ENCODE measurements at regions not wholly inside any gene's neighbourhood (a gene's known extent, or its start where the extent isn't known, plus 50 kb on each side); places are given as distances from the start of the nearest gene placed in this dataset.

DNA sequence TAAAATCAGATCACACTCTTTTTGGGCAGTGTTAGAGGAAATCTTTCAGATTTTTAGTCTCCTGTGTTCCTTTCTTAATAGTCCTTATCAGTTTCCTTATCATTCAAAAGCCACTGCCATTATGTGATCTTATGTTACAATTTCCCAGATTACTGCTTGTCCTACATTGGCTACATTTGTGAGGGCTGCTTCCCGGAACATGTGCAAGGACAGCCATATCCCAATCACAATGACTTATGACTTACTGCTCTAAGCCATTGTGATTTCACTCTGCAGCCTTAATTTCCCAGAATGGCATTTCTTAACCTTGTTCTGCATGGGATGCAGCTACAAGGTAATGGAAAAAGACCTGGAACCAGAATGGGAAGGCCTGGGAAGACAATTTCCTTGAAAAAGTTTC, 125.1 kb upstream of the PPP2R3A start:
- H3K9me3 ChIP-seq (ENCODE audit: insufficient read depth, low read depth, low read length): no peaks in the 10 kb centered on the region
- H3K9me2 ChIP-seq (replicated peaks; ENCODE audit: low read depth, low read length): no peaks in the 10 kb centered on the region
- H3K4me3 ChIP-seq (ENCODE audit: low read length, poor library complexity, severe bottlenecking): no peak overlapping the region
- no peaks in the 10 kb centered on the region for H3K4me1 ChIP-seq (ENCODE audit: insufficient read depth, low read length, poor library complexity, severe bottlenecking)
- no peaks in the 10 kb centered on the region for H3K79me2 ChIP-seq (ENCODE audit: insufficient read depth, low read length)
- no peaks in the 10 kb centered on the region for H3F3A ChIP-seq (ENCODE audit: low read depth)
- H4K20me1 ChIP-seq (ENCODE audit: insufficient read depth, low read length, poor library complexity, severe bottlenecking): no peaks in the 10 kb centered on the region
- H3K9ac ChIP-seq (ENCODE audit: low read depth, low read length, poor library complexity, severe bottlenecking): no peak overlapping the region
- H2AFZ ChIP-seq (ENCODE audit: low read length): no peak overlapping the region
- TF ChIP-seq CTCF (conservative IDR thresholded peaks at IDR 0.05; ENCODE audit: low read length) (no peak), EZH2phosphoT487 (IDR thresholded peaks at IDR 0.05; ENCODE audit: borderline replicate concordance) (no peak)
- no peaks in the 10 kb centered on the region for H3K27me3 ChIP-seq (ENCODE audit: insufficient read depth, low read length, poor library complexity, severe bottlenecking)
- H3K36me3 ChIP-seq (ENCODE audit: insufficient read depth, low read length): no peaks in the 10 kb centered on the region
- no peak overlapping the region for H3K4me2 ChIP-seq (ENCODE audit: low read depth, low read length, poor library complexity, severe bottlenecking)

GRCh38 chr3:135844386-135844785, 121.1 kb upstream of the PPP2R3A start:
- TF ChIP-seq EZH2phosphoT487 (IDR thresholded peaks at IDR 0.05; ENCODE audit: borderline replicate concordance) (no peak), CTCF (conservative IDR thresholded peaks at IDR 0.05; ENCODE audit: low read length) (no peak)
- H3F3A ChIP-seq (ENCODE audit: low read depth): no peaks in the 10 kb centered on the region
- no peaks in the 10 kb centered on the region for H3K9me3 ChIP-seq (ENCODE audit: insufficient read depth, low read depth, low read length)
- no peaks in the 10 kb centered on the region for H3K27me3 ChIP-seq (ENCODE audit: insufficient read depth, low read length, poor library complexity, severe bottlenecking)
- H3K4me3 ChIP-seq (ENCODE audit: low read length, poor library complexity, severe bottlenecking): no peak overlapping the region
- no peaks in the 10 kb centered on the region for H3K36me3 ChIP-seq (ENCODE audit: insufficient read depth, low read length)
- H3K9ac ChIP-seq (ENCODE audit: low read depth, low read length, poor library complexity, severe bottlenecking): no peak overlapping the region
- no peaks in the 10 kb centered on the region for H4K20me1 ChIP-seq (ENCODE audit: insufficient read depth, low read length, poor library complexity, severe bottlenecking)
- no peaks in the 10 kb centered on the region for H3K9me2 ChIP-seq (replicated peaks; ENCODE audit: low read depth, low read length)
- H3K4me2 ChIP-seq (ENCODE audit: low read depth, low read length, poor library complexity, severe bottlenecking): no peak overlapping the region
- H3K4me1 ChIP-seq (ENCODE audit: insufficient read depth, low read length, poor library complexity, severe bottlenecking): no peaks in the 10 kb centered on the region
- H2AFZ ChIP-seq (ENCODE audit: low read length): no peak overlapping the region
- H3K79me2 ChIP-seq (ENCODE audit: insufficient read depth, low read length): no peaks in the 10 kb centered on the region

DNA sequence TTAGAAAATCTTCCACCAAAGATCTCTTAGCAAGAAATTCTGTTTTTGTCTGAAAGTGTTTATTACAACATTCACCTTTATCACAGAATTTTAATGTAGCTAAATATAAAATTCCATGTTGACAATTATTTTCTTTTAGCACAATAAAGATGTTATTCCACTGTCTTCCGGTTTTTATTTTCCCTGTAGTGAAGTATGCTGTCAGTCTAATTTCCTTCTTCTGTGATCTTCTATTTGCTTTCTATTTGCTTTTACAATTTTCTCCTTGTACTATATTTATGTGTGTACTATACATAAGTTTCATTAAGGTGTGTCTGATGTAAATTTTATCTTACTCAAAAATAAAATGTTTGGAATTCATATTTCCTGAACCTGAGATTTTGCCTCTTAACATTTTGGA, 117.5 kb upstream of the PPP2R3A start:
- Histone ChIP-seq H2AFZ (ENCODE audit: low read length) (no peak overlapping the region), H3K9me3 (ENCODE audit: insufficient read depth, low read depth, low read length) (no peaks in the 10 kb centered on the region), H4K20me1 (ENCODE audit: insufficient read depth, low read length, poor library complexity, severe bottlenecking) (no peaks in the 10 kb centered on the region), H3K9ac (ENCODE audit: low read depth, low read length, poor library complexity, severe bottlenecking) (no peak overlapping the region), H3K4me2 (ENCODE audit: low read depth, low read length, poor library complexity, severe bottlenecking) (no peak overlapping the region), H3F3A (ENCODE audit: low read depth) (no peaks in the 10 kb centered on the region), H3K36me3 (ENCODE audit: insufficient read depth, low read length) (no peaks in the 10 kb centered on the region), H3K4me3 (ENCODE audit: low read length, poor library complexity, severe bottlenecking) (no peak overlapping the region), H3K27me3 (ENCODE audit: insufficient read depth, low read length, poor library complexity, severe bottlenecking) (no peaks in the 10 kb centered on the region), H3K9me2 (replicated peaks; ENCODE audit: low read depth, low read length) (no peaks in the 10 kb centered on the region), H3K79me2 (ENCODE audit: insufficient read depth, low read length) (no peaks in the 10 kb centered on the region), H3K4me1 (ENCODE audit: insufficient read depth, low read length, poor library complexity, severe bottlenecking) (no peaks in the 10 kb centered on the region)
- TF ChIP-seq CTCF (conservative IDR thresholded peaks at IDR 0.05; ENCODE audit: low read length) (no peak), EZH2phosphoT487 (IDR thresholded peaks at IDR 0.05; ENCODE audit: borderline replicate concordance) (no peak)

All from Loucy (cell line).